Progenitor cell of endocrine pancreas (in vitro differentiated cells): ENCODE measurements at regions not wholly inside any gene's neighbourhood (a gene's known extent, or its start where the extent isn't known, plus 50 kb on each side); places are given as distances from the start of the nearest gene placed in this dataset.
A peak's percentile ranks its signal among the peaks of the same experiment; 100 is the strongest.
"Not testable (repeated sequence)": the region's sequence is repeated elsewhere in the genome, so short reads cannot be mapped to it uniquely, and the experiment has no call there.

Experiments
- DNase-seq: peaks from one replicate; pipeline ENCODE4 v3.0.0; 2021; ENCODE audit warnings: low spot score; ENCODE audit not compliant: unreplicated experiment
- H3K27ac Mint-ChIP-seq: 2 replicates; pipeline ENCODE4 v1.8.0; 2021; ENCODE audit warnings: mild to moderate bottlenecking, moderate library complexity, mixed read lengths
- H3K27me3 Mint-ChIP-seq: 2 replicates; pipeline ENCODE4 v1.8.0; 2021; ENCODE audit warnings: mixed read lengths
- H3K36me3 Mint-ChIP-seq: 2 replicates; pipeline ENCODE4 v1.8.0; 2022; ENCODE audit warnings: mixed read lengths; ENCODE audit not compliant: insufficient read depth
- H3K4me1 Mint-ChIP-seq: 2 replicates; pipeline ENCODE4 v1.8.0; 2021; ENCODE audit warnings: low read depth, mixed read lengths
- H3K4me3 Mint-ChIP-seq: 2 replicates; pipeline ENCODE4 v1.8.0; 2021; ENCODE audit warnings: low read depth, mild to moderate bottlenecking, moderate library complexity, mixed read lengths
- H3K9me3 Mint-ChIP-seq: 2 replicates; pipeline ENCODE4 v1.8.0; 2021; ENCODE audit warnings: low read depth, mixed read lengths
- CTCF ChIP-seq: fragments of 200-600 bp; sonication (generic); IDR thresholded peaks from one replicate; pipeline ENCODE4 v1.5.0; 2021; ENCODE audit warnings: antibody characterized with exemption, mild to moderate bottlenecking; ENCODE audit not compliant: unreplicated experiment

DNA sequence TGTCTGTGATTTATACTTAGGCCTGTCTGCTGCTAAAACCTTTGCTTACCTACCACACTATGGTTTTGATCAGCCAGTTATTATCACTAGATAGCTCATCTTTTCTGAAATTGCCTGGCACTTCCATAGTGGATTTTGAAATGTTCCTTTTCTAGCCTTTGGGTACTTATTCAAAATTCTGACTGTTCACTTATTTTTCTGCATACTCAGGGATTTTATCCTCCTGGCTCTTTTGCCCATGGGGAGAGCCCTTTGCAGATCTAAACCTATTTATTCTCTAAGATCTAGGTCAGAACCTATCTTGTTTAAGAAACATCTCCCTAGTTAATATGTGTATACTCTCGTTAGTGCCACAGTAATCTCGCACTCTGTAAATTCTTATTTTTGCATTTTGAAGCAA, 103.5 kb upstream of the C9orf72 start:
- Mint-ChIP-seq H3K9me3 (no peaks in the 10 kb centered on the region), H3K27ac (no peak overlapping the region), H3K36me3 (no peaks in the 10 kb centered on the region), H3K4me1 (peaks cover 12% of the 10 kb centered on the region), H3K27me3 (peaks cover 3% of the 10 kb centered on the region), H3K4me3 (no peak overlapping the region)
- no peak for DNase-seq
- TF ChIP-seq CTCF, result no peak

DNA sequence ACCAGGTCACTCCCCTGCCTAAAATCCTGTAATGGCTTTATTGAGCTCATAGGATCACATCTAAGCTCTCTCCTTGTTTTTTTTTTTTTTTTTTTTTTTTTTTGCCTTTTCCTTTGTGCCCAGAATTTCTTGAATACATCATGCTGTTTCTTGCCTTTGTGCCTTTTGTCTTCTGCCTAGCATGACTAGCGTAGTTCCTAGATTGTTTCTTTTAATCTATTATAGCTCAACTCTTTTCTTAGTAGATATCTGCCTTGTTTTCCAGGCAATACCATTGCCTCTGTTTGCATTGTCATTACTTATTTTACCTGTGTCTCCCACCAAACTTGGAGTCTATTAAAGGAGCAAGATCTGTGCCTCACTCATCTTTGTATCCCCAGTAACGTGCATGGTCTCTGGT, 106.1 kb upstream of the C9orf72 start:
- Mint-ChIP-seq H3K4me3 (no peak overlapping the region), H3K27me3 (no peaks in the 10 kb centered on the region), H3K27ac (no peak overlapping the region), H3K36me3 (no peaks in the 10 kb centered on the region), H3K4me1 (peaks cover 7% of the 10 kb centered on the region), H3K9me3 (no peaks in the 10 kb centered on the region)
- DNase-seq, result no peak
- no peak for TF ChIP-seq CTCF

GRCh38 chr9:27683181-27683580, 109.9 kb upstream of the C9orf72 start:
- TF ChIP-seq CTCF, result no peak
- DNase-seq, result no peak
- Mint-ChIP-seq H3K4me1 (peaks cover 4% of the 10 kb centered on the region), H3K36me3 (no peaks in the 10 kb centered on the region), H3K9me3 (no peaks in the 10 kb centered on the region), H3K27me3 (no peaks in the 10 kb centered on the region), H3K4me3 (no peak overlapping the region), H3K27ac (no peak overlapping the region)

- no peak overlapping the region for H3K4me3 Mint-ChIP-seq
- DNase-seq, result no peak
- TF ChIP-seq CTCF, result no peak
- no peak overlapping the region for H3K27ac Mint-ChIP-seq
- peaks cover 3% of the 10 kb centered on the region for H3K4me1 Mint-ChIP-seq
- H3K27me3 Mint-ChIP-seq, result no peaks in the 10 kb centered on the region
- no peaks in the 10 kb centered on the region for H3K36me3 Mint-ChIP-seq
- peaks cover 3% of the 10 kb centered on the region for H3K9me3 Mint-ChIP-seq
Measured at GRCh38 chr9:27688954-27689353, 115.7 kb upstream of the C9orf72 start.

GRCh38 chr9:27690816-27691215, 117.5 kb upstream of the C9orf72 start:
- DNase-seq, result peak; percentile 23
- H3K36me3 Mint-ChIP-seq, H3K27me3 Mint-ChIP-seq, H3K4me1 Mint-ChIP-seq, H3K9me3 Mint-ChIP-seq: not testable (repeated sequence)
- Mint-ChIP-seq H3K27ac (peak overlapping the region; percentile 89), H3K4me3 (peak overlapping the region; percentile 76)

DNA sequence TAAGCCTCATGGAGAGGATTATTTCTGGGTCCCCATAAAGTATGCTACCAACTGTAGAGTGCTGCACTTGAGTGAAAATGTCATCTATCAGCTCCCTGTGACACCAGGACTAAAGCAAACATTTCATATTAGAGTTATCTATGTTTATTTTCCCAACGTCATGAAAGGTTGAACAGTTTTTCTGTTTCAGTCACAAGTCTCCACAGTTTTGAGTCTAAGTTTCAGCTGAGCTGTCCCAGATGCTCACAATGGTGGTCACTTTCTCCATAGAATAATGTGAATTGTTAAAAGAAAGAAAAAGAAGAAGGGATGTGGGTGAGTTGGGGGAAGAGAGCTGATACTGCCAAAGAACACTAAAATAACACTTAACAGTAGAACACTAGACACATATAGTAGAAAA, 126.3 kb upstream of the C9orf72 start:
- Mint-ChIP-seq H3K4me3 (no peak overlapping the region), H3K36me3 (no peaks in the 10 kb centered on the region), H3K27ac (no peak overlapping the region), H3K9me3 (no peaks in the 10 kb centered on the region), H3K27me3 (peaks cover 2% of the 10 kb centered on the region), H3K4me1 (peaks cover 12% of the 10 kb centered on the region)
- no peak for DNase-seq
- no peak for TF ChIP-seq CTCF
